Mesenchymal stem cell (in vitro differentiated cells and primary cell): ENCODE measurements at regions not wholly inside any gene's neighbourhood (a gene's known extent, or its start where the extent isn't known, plus 50 kb on each side); places are given as distances from the start of the nearest gene placed in this dataset.

Experiments used
- DNase-seq: peaks from one replicate; pipeline ENCODE4 v3.0.0-alpha.2; 2013
- H2AFZ ChIP-seq: one replicate; pipeline ENCODE4 v1.6.1; 2013; ENCODE audit warnings: low read depth, mild to moderate bottlenecking, control low read depth, inconsistent platforms, low read length, moderate library complexity
- H2AK5ac ChIP-seq: 2 replicates; pipeline ENCODE4 v1.6.1; 2013; ENCODE audit warnings: low read length, moderate library complexity, mild to moderate bottlenecking, inconsistent platforms; ENCODE audit not compliant: severe bottlenecking
- H2BK120ac ChIP-seq: one replicate; pipeline ENCODE4 v1.6.1; 2013; ENCODE audit warnings: low read depth, mild to moderate bottlenecking, inconsistent platforms, low read length, moderate library complexity
- H2BK12ac ChIP-seq, 2 experiments: one replicate each; pipeline ENCODE4 v1.6.1; 2013; ENCODE audit warnings: inconsistent platforms in 2 of 2, low read length in 2 of 2, mild to moderate bottlenecking in 2 of 2, moderate library complexity in 2 of 2, control low read depth in 1 of 2
- H2BK15ac ChIP-seq: one replicate; pipeline ENCODE4 v1.6.1; 2013; ENCODE audit warnings: mild to moderate bottlenecking, low read depth, inconsistent platforms; ENCODE audit not compliant: poor library complexity, severe bottlenecking
- H2BK5ac ChIP-seq: 2 replicates; pipeline ENCODE4 v1.6.1; 2013; ENCODE audit warnings: low read depth, mild to moderate bottlenecking, low read length, control low read depth, inconsistent platforms; ENCODE audit not compliant: poor library complexity, severe bottlenecking
- H3K14ac ChIP-seq, 2 experiments: one replicate each; pipeline ENCODE4 v1.6.1; 2013; ENCODE audit warnings: inconsistent platforms in 2 of 2, low read length in 2 of 2, control low read depth in 1 of 2, mild to moderate bottlenecking in 1 of 2, moderate library complexity in 1 of 2
- H3K18ac ChIP-seq, 2 experiments: one replicate each; pipeline ENCODE4 v1.6.1; 2013; ENCODE audit warnings: inconsistent platforms in 2 of 2, low read length in 2 of 2, control low read depth in 1 of 2, low read depth in 1 of 2, mild to moderate bottlenecking in 1 of 2
- H3K23ac ChIP-seq, 2 experiments: one replicate each; pipeline ENCODE4 v1.6.1; 2013; ENCODE audit warnings: inconsistent platforms in 2 of 2, low read length in 2 of 2, mild to moderate bottlenecking in 2 of 2, moderate library complexity in 2 of 2, control low read depth in 1 of 2
- H3K27ac ChIP-seq: 2 replicates; pipeline ENCODE4 v1.5.1; 2013; ENCODE audit warnings: mild to moderate bottlenecking, moderate library complexity, low read length, control low read depth, inconsistent platforms; ENCODE audit not compliant: poor library complexity, severe bottlenecking
- H3K27me3 ChIP-seq, 2 experiments: 2 replicates each; pipeline versions ENCODE4 v1.6.1 to v1.7.0; 2013; ENCODE audit warnings: low read length in 2 of 2, mild to moderate bottlenecking in 2 of 2, moderate library complexity in 2 of 2, control low read depth in 1 of 2, inconsistent platforms in 1 of 2; ENCODE audit not compliant: control insufficient read depth in 1 of 2, insufficient read depth in 1 of 2
- H3K36me3 ChIP-seq, 2 experiments: 2 replicates each; pipeline versions ENCODE4 v1.6.1 to v1.7.0; 2013; ENCODE audit warnings: low read length in 2 of 2, control low read depth in 1 of 2, inconsistent platforms in 1 of 2, low read depth in 1 of 2, mild to moderate bottlenecking in 1 of 2; ENCODE audit not compliant: insufficient read depth in 2 of 2, control insufficient read depth in 1 of 2
- H3K4ac ChIP-seq, 2 experiments: one replicate each; pipeline ENCODE4 v1.6.1; 2013; ENCODE audit warnings: inconsistent platforms in 2 of 2, low read length in 2 of 2, mild to moderate bottlenecking in 2 of 2, moderate library complexity in 2 of 2, control low read depth in 1 of 2, low read depth in 1 of 2
- H3K4me1 ChIP-seq: 2 replicates; pipeline ENCODE4 v1.6.1; 2013; ENCODE audit warnings: low read depth, low read length, control low read depth; ENCODE audit not compliant: control insufficient read depth, insufficient read depth
- H3K4me2 ChIP-seq: 2 replicates; pipeline ENCODE4 v1.6.1; 2013; ENCODE audit warnings: low read length, mild to moderate bottlenecking, inconsistent platforms; ENCODE audit not compliant: poor library complexity, severe bottlenecking
- H3K4me3 ChIP-seq, 2 experiments: 2 replicates each; pipeline versions ENCODE4 v1.5.1 to v1.7.0; 2013; ENCODE audit warnings: low read length in 2 of 2, mild to moderate bottlenecking in 2 of 2, control low read depth in 1 of 2, low read depth in 1 of 2; ENCODE audit not compliant: insufficient read depth in 1 of 2
- H3K79me1 ChIP-seq: replicated peaks from 2 replicates; pipeline ENCODE4 v1.6.1; 2013; ENCODE audit warnings: mild to moderate bottlenecking, control low read depth, low read length, inconsistent platforms; ENCODE audit not compliant: poor library complexity, severe bottlenecking
- H3K9ac ChIP-seq: 2 replicates; pipeline ENCODE4 v1.7.0; 2013; ENCODE audit warnings: mild to moderate bottlenecking, low read length, moderate library complexity
- H3K9me3 ChIP-seq: 2 replicates; pipeline ENCODE4 v1.7.0; 2013; ENCODE audit warnings: mild to moderate bottlenecking, low read length; ENCODE audit not compliant: control insufficient read depth
- H4K8ac ChIP-seq: one replicate; pipeline ENCODE4 v1.6.1; 2013; ENCODE audit warnings: inconsistent platforms, mild to moderate bottlenecking, low read length, moderate library complexity
- H4K91ac ChIP-seq: one replicate; pipeline ENCODE4 v1.6.1; 2013; ENCODE audit warnings: mild to moderate bottlenecking, low read length, inconsistent platforms
- WGBS: methylation state at CpG from one replicate; pipeline ENCODE4 v1.1.7; 2013; ENCODE audit warnings: mixed read lengths; 5-methylcytosine and 5-hydroxymethylcytosine counted together

GRCh38 chr6:6412221-6412620 lies 91.8 kb upstream of the F13A1 start:
- DNase-seq = no peak
- H3K27me3 ChIP-seq = no peaks in the 10 kb centered on the region
- no peak overlapping the region for H3K4ac ChIP-seq
- H4K91ac ChIP-seq = no peak overlapping the region
- no peak overlapping the region for H2AK5ac ChIP-seq
- H3K23ac ChIP-seq = no peak overlapping the region
- H2BK5ac ChIP-seq = no peak overlapping the region
- 71% methylated on average over 4 of the region's 4 CpGs for WGBS
- no peaks in the 10 kb centered on the region for H3K9me3 ChIP-seq
- H2BK15ac ChIP-seq = no peak overlapping the region
- no peak overlapping the region for H3K9ac ChIP-seq
- H3K4me1 ChIP-seq = no peaks in the 10 kb centered on the region
- no peak overlapping the region for H3K18ac ChIP-seq
- H2BK12ac ChIP-seq = no peak overlapping the region
- no peak overlapping the region for H3K4me2 ChIP-seq
- no peaks in the 10 kb centered on the region for H3K79me1 ChIP-seq
- no peak overlapping the region for H3K4me3 ChIP-seq
- no peak overlapping the region for H4K8ac ChIP-seq
- no peak overlapping the region for H3K14ac ChIP-seq
- no peaks in the 10 kb centered on the region for H3K36me3 ChIP-seq
- H3K27ac ChIP-seq = no peak overlapping the region
- no peak overlapping the region for H2BK120ac ChIP-seq
- H2AFZ ChIP-seq = no peak overlapping the region

- WGBS = 65% methylated on average over 4 of the region's 4 CpGs
- Histone ChIP-seq H2AK5ac (no peak overlapping the region), H4K8ac (no peak overlapping the region), H2BK120ac (no peak overlapping the region), H3K18ac (no peak overlapping the region), H3K79me1 (no peaks in the 10 kb centered on the region), H3K23ac (no peak overlapping the region), H3K9me3 (no peaks in the 10 kb centered on the region), H2AFZ (no peak overlapping the region), H3K27me3 (no peaks in the 10 kb centered on the region), H3K9ac (no peak overlapping the region), H3K4ac (no peak overlapping the region), H3K4me2 (no peak overlapping the region), H3K36me3 (no peaks in the 10 kb centered on the region), H4K91ac (no peak overlapping the region), H2BK5ac (no peak overlapping the region), H2BK15ac (no peak overlapping the region), H3K4me1 (no peaks in the 10 kb centered on the region), H3K14ac (no peak overlapping the region), H3K27ac (no peak overlapping the region), H2BK12ac (no peak overlapping the region), H3K4me3 (no peak overlapping the region)
- no peak for DNase-seq
These were observed 92.2 kb upstream of the F13A1 start for GRCh38 chr6:6412700-6413099.

- no peak overlapping the region for H4K91ac ChIP-seq
- no peak overlapping the region for H2AFZ ChIP-seq
- H3K4ac ChIP-seq = no peak overlapping the region
- H2BK120ac ChIP-seq = no peak overlapping the region
- no peak overlapping the region for H3K14ac ChIP-seq
- no peak overlapping the region for H3K23ac ChIP-seq
- H3K27ac ChIP-seq = no peak overlapping the region
- H3K79me1 ChIP-seq = no peaks in the 10 kb centered on the region
- no peak overlapping the region for H4K8ac ChIP-seq
- no peak overlapping the region for H2BK15ac ChIP-seq
- H3K9me3 ChIP-seq = no peaks in the 10 kb centered on the region
- H2AK5ac ChIP-seq = no peak overlapping the region
- H2BK12ac ChIP-seq = no peak overlapping the region
- H3K27me3 ChIP-seq = no peaks in the 10 kb centered on the region
- no peaks in the 10 kb centered on the region for H3K36me3 ChIP-seq
- no peak overlapping the region for H3K18ac ChIP-seq
- no peak overlapping the region for H3K4me3 ChIP-seq
- no peak for DNase-seq
- no peak overlapping the region for H2BK5ac ChIP-seq
- WGBS = 81% methylated on average over 3 of the region's 5 CpGs
- H3K9ac ChIP-seq = no peak overlapping the region
- H3K4me2 ChIP-seq = no peak overlapping the region
- no peaks in the 10 kb centered on the region for H3K4me1 ChIP-seq
These were observed 94.5 kb upstream of the F13A1 start for GRCh38 chr6:6414931-6415330.

GRCh38 chr6:6417475-6417874 lies 97.0 kb upstream of the F13A1 start:
- Histone ChIP-seq H3K9me3 (no peaks in the 10 kb centered on the region), H2BK5ac (no peak overlapping the region), H3K18ac (no peak overlapping the region), H3K79me1 (no peaks in the 10 kb centered on the region), H3K14ac (no peak overlapping the region), H3K27me3 (no peaks in the 10 kb centered on the region), H3K4me1 (no peaks in the 10 kb centered on the region), H3K27ac (no peak overlapping the region), H4K8ac (no peak overlapping the region), H2BK120ac (no peak overlapping the region), H2AFZ (no peak overlapping the region), H3K4ac (no peak overlapping the region), H3K23ac (no peak overlapping the region), H3K4me3 (no peak overlapping the region), H4K91ac (no peak overlapping the region), H2BK15ac (no peak overlapping the region), H3K4me2 (no peak overlapping the region), H2AK5ac (no peak overlapping the region), H2BK12ac (no peak overlapping the region), H3K9ac (no peak overlapping the region), H3K36me3 (no peaks in the 10 kb centered on the region)
- 94% methylated on average over 5 of the region's 7 CpGs for WGBS
- DNase-seq = no peak
